ENCODE measurements at regions not wholly inside any gene's neighbourhood (a gene's known extent, or its start where the extent isn't known, plus 50 kb on each side); places are given as distances from the start of the nearest gene placed in this dataset.

DNA sequence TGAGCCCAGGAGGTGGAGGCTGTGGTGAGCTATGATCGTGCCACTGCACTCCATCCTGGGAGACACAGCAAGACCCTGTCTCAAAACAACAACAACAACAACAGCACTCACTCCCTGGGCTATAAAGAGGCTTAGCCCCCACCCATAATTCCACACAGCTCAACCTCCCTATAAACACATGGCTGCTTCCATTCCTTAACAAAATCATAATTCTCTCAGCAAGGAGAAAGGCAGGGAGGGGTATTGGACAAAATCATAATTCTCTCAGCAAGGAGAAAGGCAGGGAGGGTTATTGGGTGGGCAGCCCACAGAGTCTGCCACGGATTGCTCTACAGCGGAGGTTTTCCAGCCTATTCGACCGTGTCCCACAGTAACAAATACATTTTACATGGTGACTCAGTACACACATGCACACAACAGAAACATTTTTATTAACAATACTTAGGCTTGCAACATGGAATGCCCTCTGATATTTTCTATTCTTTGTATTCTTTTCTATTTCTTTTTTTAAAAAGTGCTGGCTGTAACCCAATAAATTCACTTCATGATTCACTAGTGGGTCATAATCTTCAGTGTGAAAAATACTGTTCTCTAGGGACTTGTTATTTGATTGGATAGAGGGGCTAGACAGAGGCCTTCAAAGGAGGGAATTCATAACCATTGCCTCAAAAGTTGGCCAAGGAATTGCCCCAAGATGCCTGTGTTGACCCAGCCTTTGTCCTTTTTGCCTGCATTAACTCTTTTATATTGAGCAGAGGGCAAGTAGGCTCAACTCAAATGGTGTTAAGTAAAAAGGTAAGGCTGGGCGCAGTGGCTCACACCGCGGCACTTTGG, 50.6 kb upstream of the ZMYND8 start:
- no peak for DNase-seq (ENCODE audit: low spot score)
- no peaks in the 10 kb centered on the region for H3K4me1 ChIP-seq (ENCODE audit: control insufficient read depth in 4 of 4, insufficient read depth in 4 of 4, low read length in 3 of 4)
- H3K4me3 ChIP-seq (ENCODE audit: low read depth in 1 of 3, low read length in 3 of 3) = no peak overlapping the region
- no peaks in the 10 kb centered on the region for H3K36me3 ChIP-seq (ENCODE audit: control insufficient read depth in 4 of 4, insufficient read depth in 3 of 4, low read depth in 1 of 4, low read length in 3 of 4)
- no peak overlapping the region for H3K9ac ChIP-seq (ENCODE audit: low read depth in 1 of 2, low read length in 2 of 2)
- no peak overlapping the region for H3K27ac ChIP-seq (ENCODE audit: low read depth in 1 of 2, low read length in 2 of 2)
- TF ChIP-seq ATF3 (IDR thresholded peaks at IDR 0.05) (no peak), EGR1 (IDR thresholded peaks at IDR 0.05; ENCODE audit: low read depth in 2 of 2) (no peak), GABPA (IDR thresholded peaks at IDR 0.05 in 1 of 2, conservative IDR thresholded peaks at IDR 0.05 in 1 of 2) (no peak), ZBTB33 (IDR thresholded peaks at IDR 0.05) (no peak), FOXA1 (IDR thresholded peaks at IDR 0.05) (no peak), REST (IDR thresholded peaks at IDR 0.05) (no peak), TAF1 (conservative IDR thresholded peaks at IDR 0.05) (no peak), MAX (IDR thresholded peaks at IDR 0.05) (no peak), RAD21 (IDR thresholded peaks at IDR 0.05) (no peak), HNF4A (conservative IDR thresholded peaks at IDR 0.05) (no peak), JUND (IDR thresholded peaks at IDR 0.05) (no peak), NR2F2 (IDR thresholded peaks at IDR 0.05) (no peak), FOXA2 (IDR thresholded peaks at IDR 0.05) (no peak), RXRA (IDR thresholded peaks at IDR 0.05) (no peak), HNF4G (IDR thresholded peaks at IDR 0.05) (no peak), SP1 (IDR thresholded peaks at IDR 0.05) (no peak), YY1 (IDR thresholded peaks at IDR 0.05) (no peak)
- TF ChIP-seq, protein P1, sequence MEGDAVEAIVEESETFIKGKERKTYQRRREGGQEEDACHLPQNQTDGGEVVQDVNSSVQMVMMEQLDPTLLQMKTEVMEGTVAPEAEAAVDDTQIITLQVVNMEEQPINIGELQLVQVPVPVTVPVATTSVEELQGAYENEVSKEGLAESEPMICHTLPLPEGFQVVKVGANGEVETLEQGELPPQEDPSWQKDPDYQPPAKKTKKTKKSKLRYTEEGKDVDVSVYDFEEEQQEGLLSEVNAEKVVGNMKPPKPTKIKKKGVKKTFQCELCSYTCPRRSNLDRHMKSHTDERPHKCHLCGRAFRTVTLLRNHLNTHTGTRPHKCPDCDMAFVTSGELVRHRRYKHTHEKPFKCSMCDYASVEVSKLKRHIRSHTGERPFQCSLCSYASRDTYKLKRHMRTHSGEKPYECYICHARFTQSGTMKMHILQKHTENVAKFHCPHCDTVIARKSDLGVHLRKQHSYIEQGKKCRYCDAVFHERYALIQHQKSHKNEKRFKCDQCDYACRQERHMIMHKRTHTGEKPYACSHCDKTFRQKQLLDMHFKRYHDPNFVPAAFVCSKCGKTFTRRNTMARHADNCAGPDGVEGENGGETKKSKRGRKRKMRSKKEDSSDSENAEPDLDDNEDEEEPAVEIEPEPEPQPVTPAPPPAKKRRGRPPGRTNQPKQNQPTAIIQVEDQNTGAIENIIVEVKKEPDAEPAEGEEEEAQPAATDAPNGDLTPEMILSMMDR (IDR thresholded peaks at IDR 0.05; ENCODE audit: low read depth, low read length, missing input control) = no peak
- WGBS = 92% methylated on average over 8 of the region's 8 CpGs
- no peaks in the 10 kb centered on the region for H3K9me3 ChIP-seq (ENCODE audit: control insufficient read depth in 4 of 4, low read length in 3 of 4)
- no peaks in the 10 kb centered on the region for H3K27me3 ChIP-seq (ENCODE audit: control insufficient read depth in 4 of 4, insufficient read depth in 4 of 4, low read length in 3 of 4)

Data from liver (tissue), 8 donors.